B cell (primary cell): ENCODE measurements at regions not wholly inside any gene's neighbourhood (a gene's known extent, or its start where the extent isn't known, plus 50 kb on each side); places are given as distances from the start of the nearest gene placed in this dataset.

ENCODE experiments used
- CTCF ChIP-seq: fragments of 200-600 bp; IDR thresholded peaks from one replicate; pipeline ENCODE4 v1.8.0; 2022; ENCODE audit warnings: antibody characterized with exemption, mild to moderate bottlenecking
- EZH2 ChIP-seq: IDR thresholded peaks from 2 replicates; pipeline ENCODE4 v1.6.1; 2012; ENCODE audit warnings: borderline replicate concordance, low read depth, mild to moderate bottlenecking, moderate library complexity, low read length; ENCODE audit not compliant: insufficient read depth, poor library complexity, severe bottlenecking

- no peak for TF ChIP-seq CTCF
- TF ChIP-seq EZH2: no peak
These were observed 727.1 kb upstream of the KLHL1 start for GRCh38 chr13:70835371-70835770.
